LoVo (cell line): ENCODE measurements at regions not wholly inside any gene's neighbourhood (a gene's known extent, or its start where the extent isn't known, plus 50 kb on each side); places are given as distances from the start of the nearest gene placed in this dataset.
"Not testable (repeated sequence)": the region's sequence is repeated elsewhere in the genome, so short reads cannot be mapped to it uniquely, and the experiment has no call there.

Experiments
- DNase-seq: peaks from one replicate; pipeline ENCODE4 v3.0.0-alpha.2; 2016; ENCODE audit warnings: low spot score

DNA sequence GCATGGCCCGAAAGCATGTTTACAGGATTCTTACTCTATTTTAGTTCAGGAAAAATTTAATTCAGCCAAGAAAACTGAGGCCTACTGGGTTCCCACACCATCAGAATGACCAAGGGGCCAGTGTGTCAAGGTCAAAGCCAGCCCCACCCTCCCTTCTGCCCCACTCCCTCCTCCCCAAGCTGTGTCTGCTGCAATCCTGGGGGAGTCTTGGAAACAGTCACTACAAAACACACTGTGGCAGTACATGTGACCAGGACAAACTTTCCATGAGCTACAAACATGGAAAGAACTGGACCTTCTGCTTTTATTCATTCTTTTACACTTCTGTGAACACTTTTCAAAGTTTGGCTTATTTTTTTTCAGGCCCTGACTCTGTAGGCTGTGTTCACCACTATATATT is 1228.8 kb upstream of the TMEM132C start:
- DNase-seq, result no peak

DNA sequence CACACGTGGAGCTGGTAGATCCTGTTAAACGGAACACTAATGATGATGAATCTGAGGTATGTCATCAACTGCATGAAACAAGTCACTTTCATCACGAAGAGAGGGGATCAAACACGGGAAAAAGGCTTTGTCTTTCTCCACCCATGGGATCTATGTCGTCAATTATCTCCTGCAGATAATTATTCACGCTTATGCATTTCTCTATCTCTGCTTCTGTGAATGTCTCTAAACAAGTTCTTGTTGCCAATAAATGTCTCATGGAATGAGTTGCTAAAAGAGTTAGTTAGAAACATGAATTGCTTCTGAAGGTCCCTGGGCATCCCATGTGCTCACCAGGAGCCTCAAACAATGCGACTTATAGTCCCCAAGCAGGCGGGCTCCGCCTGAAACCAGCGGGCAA is 1228.2 kb upstream of the TMEM132C start:
- DNase-seq, result no peak

DNA sequence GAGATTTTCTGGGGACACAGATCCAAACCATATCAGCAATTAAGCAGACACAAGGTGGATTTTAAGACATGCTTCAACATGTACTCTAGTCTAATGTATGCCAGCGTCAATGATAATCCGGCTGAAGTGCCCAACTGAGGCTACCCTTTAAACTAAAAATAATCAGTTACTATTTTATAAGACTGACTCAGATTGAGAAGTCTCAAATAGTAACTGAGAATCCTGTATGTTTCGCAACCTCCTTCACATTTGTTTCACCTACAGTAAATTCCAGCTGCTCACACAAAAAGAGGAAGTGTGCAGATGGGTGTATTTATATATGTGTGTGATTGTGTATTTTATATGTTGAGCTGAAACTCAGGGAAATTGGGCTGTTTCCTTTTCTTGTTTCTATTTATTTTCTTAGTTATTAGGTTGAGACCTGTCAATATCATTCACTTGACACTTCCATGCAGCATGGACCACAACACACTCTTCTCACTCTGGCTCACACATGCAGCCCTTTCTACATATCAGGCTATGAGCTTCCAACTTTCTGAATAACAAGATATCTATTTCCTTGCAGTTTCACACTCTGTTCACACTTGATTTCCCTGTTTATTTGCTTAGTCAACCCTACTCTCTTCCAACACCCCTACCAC is 1224.9 kb upstream of the TMEM132C start:
- DNase-seq, result no peak

DNA sequence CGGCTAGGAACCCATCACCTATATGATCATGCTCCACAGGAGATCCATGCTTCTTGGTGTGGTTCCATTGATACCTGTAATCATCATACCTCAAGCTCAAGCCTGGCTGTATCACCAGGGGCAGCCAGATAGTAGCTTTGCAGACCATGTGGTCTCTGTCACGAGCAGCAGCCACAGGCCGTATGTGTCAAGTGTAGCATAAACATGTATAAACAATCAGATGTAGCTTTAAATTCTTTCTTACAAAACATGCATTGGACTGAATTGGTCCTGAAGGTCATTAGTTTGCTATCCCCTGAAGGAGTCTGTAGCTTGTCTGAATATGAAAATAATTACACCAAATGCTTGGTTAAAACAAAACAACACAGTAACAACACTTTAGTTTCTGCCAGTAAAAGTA is 1223.2 kb upstream of the TMEM132C start:
- DNase-seq, result no peak

DNA sequence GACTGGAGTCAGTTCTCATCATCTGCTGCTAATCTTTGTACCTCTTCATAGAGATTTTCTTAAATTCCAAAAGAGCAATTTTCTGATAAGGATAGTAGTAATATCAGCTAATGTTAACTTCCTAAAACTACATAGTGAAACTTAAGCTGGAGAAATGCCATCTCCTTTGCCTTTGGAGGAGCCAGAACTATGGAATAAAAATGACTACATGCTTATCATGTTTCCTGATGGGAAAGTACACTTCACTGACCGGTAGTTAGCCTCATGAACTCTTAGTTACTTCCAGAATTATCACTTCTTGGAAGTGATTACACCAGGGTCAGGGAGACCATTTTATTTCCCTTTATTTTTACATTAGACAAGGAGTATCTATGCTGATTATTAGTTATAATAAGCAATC is 1222.1 kb upstream of the TMEM132C start:
- DNase-seq, result no peak

DNA sequence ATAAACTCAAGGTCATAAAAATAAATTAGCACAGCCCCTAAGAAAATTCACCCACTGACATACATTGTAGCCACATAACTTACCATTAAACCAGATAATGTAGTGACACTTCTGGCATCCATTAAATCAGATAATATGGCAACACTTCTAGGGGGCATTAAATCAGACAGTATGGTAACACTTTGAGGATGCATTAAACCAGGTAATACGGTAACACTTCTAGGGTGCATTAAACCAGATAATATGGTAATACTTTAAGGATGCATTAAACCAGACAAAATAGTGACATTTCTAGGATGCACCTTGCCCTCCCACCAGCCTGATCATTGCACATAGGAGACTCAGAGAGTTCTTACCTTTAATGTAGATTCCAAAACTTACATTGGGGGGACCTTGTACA is 1220.5 kb upstream of the TMEM132C start:
- no peak for DNase-seq

DNA sequence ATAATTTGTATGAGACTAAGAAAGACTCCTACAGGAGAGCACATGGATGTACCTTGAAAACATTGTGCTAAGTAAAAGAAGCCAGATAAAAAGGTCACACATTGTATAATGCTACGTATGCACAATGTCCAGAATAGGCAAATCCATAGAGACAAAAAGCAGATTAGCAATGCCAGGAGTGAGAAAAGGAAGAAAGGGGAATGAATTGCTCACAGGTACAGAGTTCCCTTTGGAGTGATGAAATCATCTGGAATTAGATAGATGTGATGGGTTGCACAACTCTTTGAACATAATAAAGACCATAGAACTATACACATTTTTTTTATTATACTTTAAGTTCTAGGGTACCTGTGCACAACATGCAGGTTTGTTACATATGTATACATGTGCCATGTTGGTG is 1218.9 kb upstream of the TMEM132C start:
- no peak for DNase-seq

DNA sequence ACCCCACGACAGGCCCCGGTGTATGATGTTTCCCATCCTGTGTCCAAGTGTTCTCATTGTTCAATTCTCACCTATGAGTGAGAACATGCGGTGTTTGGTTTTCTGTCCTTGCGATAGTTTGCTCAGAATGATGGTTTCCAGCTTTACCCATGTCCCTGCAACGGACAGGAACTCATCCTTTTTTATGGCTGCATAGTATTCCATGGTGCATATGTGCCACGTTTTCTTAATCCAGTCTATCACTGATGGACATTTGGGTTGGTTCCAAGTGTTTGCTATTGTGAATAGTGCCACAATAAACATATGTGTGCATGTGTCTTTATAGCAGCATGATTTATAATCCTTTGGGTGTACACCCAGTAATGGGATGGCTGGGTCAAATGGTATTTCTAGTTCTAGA is 1218.4 kb upstream of the TMEM132C start:
- not testable (repeated sequence) for DNase-seq

DNA sequence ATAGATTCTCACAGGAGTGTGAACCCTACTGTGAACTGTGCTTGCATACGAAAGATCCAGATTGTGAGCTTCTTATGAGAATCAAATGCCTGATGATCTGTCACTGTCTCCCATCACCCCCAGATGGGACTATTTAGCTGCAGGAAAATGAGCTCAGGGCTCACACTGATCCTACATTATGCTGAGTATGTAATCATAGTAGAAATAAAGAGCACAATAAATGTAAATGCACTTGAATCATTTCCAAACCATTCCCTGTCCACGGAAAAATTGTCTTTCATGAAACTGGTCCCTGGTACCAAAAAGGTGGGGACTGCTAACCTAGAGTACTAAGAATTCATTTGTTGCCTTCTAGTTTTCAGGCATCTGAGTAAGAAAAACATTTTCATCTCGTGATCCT is 1215.8 kb upstream of the TMEM132C start:
- no peak for DNase-seq

DNA sequence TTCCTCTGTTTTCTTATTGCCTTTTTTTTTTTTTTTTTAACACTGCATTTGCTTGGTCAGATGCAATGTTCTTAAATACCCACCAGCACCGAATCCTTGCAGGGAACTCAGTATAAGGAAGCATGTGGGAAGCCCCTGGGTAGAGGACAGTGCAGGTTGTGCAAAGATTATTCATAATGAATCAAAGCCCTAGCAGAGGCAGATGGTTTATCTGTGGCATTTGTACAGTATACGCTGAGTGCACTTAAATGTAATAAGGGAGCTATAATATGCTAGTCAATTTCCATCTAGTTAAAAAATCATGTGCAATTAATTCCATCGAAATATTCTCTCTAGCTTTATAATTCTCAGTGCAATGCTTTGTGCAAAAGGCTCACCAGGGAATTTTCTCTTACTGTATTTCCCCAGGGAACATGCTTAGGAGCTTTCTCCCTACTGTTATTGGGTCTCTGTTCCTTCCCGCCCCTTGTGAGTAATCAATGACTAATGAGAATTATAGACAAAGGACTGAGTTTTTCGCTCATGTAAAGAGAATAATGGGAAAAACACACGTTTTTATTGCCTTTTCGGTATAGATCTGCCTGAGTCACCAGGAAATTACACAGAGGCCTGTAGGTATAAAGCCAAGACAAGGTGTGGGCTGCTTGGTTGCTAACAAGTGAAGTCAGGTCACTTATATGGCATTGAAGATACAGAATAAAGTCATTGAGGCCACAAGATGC is 1214.3 kb upstream of the TMEM132C start:
- DNase-seq, result peak; percentile 83

DNA sequence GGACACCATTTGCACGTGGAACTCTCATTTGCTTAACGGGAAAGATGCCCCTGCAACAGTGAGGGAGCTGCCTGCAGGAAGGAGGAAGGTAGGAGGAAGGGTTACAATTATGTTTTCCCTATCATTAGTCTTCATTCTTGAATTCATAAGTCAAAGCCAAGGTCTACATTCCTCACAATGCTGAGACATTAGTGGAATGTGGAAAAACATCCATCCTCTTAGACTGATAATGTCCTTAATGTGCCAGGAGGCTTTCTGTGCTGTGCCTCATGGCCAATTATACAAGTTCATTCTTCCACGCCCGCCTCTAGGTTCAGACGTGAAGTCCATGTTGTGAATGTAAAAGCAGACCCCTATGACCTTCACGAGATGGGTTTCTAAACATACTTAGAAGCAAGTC is 1212.4 kb upstream of the TMEM132C start:
- DNase-seq, result no peak

DNA sequence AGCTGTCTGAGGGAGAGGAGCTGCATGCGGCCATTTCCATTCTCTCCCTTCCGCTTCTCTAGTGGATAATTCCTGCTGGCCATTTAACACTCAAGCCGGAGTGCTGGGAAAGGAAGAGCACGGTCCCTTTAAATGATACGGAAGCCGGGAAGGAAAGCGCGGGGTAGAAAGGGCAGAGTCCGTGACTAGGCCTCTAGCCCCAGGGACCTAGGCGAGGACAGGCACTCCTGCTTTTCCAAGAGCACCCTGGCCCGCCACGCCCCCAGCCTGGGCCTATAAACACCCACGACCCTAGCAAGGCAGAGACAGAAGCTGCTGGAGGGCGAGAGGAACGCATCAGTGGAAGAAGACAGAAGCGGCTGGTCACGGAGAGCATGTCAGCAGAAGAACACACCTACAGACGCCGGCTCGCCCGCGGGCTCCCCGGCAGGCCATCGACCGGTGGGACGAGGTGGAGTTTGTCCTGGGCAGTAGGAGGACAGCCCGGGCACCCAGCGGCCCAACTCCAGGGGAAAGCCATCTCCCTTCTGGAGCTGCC is 1206.6 kb upstream of the TMEM132C start:
- DNase-seq, result peak; percentile 97

DNA sequence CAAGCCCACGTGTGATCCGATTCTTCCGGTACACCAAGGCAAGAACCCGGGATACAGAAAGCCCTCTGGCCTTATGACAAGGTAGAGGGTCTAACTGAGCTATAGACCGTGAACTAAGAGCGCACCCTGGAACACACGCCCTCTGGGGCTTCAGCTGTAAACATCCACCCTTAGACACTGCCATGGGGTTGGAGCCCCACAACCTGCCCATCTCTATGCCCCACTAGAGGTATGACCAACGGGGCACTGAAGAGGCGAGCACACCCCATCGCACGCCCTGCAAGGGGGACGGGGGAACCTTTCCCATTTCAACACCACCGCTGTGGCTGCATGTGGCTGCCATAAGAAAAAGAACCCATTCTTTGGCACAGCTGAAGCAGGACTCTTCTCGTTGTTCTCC is 1206.0 kb upstream of the TMEM132C start:
- DNase-seq, result no peak

DNA sequence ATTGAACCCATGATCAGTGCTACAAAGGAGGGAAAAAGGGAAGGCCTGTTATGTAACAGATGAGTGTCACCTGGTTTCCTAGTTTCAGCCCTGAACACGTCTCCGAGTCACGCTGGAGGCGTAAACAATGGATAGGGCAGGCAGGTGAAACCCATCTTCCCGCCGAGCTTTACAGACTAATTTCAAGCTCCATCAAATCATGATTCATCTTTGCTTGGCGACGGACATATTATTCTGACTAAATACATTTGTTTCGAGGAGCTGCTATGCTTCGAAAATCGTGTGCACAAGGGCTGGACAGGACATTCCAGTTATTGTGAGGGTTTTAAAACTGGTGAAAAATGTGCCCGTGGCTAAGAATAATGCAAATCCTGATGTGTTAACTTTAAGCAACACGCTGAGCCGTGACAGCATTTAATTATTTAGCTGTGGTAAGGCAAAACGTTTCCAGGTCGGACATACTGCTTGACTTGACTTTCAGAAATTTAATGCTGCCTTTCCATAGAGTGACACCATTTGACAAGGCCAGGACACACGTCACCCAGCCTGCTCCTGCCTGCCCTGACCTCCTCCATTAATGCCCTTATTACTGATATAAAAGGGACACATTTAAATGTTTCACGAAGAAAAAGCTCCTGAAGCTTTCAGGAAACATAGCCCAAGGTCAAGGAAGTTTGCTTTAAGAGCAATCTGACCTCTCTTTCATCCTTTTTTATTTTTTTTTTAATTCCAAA is 1203.5 kb upstream of the TMEM132C start:
- no peak for DNase-seq

DNA sequence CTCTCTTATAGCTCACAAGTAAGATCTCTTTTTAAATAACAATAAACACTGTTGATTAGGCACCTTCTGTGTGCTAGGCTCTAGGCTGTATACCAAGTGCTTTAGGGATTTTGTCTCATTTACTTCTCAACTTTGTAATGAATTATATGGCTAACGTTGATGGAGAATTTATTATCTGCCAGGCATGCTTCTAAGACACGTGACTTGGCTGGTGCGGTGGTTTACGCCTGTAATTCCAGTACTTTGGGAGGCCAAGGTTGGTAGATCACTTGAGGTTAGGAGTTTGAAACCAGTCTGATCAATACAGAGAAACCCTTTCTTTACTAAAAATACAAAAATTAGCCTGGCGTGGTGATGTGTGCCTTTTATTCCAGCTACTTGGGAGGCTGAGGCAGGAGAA is 1202.8 kb upstream of the TMEM132C start:
- DNase-seq, result no peak

DNA sequence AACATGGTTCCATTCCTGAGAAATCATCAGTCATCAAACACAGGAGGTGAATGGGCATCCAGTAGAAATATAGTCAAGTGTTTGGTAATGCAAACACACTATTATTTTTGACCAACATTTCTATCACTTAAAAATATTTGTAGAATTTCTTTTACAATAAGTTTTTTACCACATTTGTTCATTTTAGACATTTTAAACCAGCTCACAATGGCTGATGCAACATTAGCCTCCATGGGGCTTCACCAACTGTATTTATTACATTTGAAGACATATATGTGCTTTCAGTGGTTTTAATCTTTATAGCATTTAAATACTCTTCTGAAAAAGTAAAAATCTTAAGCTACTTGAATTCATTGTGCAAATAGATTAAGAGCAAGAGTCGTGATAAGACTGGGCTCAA is 1201.4 kb upstream of the TMEM132C start:
- DNase-seq, result no peak

DNA sequence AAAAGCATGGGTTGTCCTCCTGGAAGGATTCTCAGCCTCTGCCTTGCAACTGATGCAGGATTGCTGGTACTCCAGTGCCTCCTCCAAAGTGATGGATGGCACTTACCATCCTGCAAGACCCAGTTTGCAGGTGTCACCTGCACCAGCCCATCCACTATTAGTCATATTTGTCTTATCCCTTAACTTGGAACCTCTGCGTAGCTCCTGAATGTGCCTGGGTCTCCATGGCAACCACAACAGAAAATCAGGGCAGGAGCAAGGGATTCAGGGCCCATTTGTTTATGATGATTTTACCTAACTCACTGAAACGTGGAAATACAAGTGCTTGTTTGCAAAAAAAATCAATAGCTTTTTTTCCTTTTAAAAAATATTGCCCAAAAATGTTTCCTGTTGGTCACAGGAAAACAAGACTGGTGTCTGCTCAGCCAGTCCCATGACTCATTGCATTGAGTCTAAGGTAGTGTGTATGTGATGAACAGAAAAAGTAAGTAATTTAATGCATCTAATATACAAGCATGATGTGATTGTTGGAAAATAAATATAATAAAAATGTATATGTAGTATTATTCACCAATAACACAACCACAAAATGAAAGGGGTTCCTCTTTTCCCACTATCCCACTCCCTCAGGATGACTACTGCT is 1196.3 kb upstream of the TMEM132C start:
- DNase-seq, result no peak

DNA sequence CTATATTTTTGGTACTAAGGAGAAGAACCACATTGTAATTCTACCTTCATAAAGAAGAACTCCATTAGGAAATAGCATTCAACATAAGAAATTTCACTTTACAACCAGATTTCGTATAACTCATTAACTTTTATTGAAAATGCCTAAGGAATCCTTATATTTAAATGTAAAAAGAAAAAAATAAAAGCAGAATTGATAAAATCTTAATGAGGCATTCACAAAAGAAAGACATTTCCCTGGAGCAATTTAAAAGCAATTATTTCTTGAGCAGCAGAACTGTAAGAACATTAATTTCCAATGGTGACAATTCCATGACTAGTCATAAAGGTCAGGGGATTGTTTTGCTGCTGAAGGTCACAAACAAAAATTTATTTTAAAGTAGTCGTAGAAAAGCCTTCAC is 1192.8 kb upstream of the TMEM132C start:
- DNase-seq, result no peak

DNA sequence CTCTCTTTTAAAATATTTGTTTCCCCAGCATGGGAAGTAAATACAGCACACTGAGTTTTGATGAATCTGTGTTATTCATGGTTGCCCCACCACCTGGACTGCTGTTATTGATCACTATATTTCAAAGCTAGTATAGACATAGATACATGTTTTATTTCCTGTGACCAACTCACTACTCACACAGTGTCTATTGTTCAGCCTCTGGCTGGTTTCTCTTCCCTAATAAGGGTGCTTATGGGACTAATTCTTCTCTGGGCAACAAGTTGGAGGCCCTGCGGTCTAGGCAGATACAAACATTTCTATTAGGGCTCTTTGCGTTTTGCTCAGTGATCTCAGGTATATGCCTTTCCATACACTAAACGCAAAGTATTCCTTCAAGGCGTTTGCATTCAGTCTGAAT is 1191.0 kb upstream of the TMEM132C start:
- DNase-seq, result no peak

DNA sequence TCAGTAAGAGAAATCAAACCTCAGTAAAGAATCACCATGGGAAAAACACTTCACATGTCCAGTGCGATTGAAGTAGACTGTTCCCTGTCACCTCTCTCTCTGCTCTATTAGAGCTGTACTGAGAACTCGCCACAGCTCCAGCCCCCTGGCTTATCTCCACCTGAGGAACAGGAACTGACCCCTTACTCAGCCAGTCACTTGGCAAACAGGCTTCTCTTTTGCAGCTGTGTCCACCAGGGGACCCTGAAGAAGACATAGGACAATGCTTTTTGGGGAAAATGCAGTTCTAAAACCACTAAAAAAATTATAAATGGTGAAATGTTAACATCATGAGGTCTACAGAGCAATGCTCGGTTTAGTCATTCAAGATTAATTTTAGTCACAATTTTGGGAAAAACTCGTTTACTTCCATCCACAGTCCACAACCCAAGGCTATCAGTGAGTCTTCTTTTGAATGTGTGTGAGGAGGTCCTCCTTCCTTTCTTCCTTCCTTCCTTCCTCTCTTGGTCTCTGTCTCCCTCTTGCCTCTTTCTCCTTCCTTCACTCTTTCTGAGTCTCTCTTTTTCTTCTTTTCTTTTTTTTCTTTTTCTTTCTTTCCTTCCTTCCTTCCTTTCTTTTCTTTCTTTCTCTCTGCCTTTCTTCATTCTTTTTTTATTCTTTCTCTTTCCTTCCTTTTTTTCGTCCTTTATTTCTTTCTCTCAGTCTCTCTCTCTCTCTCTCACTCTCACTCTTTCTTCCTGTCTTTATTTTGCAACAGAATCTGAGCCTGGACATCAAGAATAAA is 1189.5 kb upstream of the TMEM132C start:
- DNase-seq, result no peak

DNA sequence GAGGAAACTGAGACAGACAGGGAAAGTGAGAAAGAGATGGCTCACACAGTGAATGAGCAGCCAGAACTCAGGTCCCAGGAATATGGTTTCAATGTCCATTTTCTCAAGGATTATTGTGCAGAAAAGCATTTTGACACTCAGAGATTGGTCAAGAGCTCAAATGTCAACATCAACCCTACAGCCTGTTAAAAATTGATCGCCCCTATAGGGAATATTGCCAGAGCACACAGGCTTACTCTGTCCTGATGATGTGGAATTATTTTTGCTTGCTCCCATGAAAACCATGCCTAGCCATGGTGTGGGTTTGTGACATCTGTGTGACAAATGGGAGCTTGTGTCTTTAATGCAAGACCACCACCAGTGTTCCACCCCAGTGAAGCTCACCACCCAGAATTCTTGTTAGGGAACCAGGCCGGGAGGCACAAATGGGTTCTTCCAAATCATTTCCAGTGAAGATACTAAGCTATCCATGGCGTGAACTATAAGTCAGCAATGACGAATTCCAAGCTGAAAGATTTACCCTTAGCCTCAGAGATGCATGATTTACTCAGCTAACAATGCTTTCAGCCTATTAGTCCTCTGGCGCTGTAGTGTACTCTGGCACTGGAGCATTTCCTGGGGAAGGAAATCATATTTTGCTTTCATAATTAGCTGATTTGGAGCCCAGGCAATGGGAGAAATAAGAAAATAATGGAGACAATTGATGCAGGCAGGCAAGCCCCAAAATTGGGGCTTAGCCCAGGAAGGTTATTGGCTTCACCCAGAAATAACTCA is 1188.2 kb upstream of the TMEM132C start:
- no peak for DNase-seq
